PC-3 (cell line): ENCODE measurements at regions not wholly inside any gene's neighbourhood (a gene's known extent, or its start where the extent isn't known, plus 50 kb on each side); places are given as distances from the start of the nearest gene placed in this dataset.

ENCODE experiments used
- EZH2 ChIP-seq: fragments of 300-600 bp; sonication (generic); IDR thresholded peaks from one replicate; pipeline ENCODE4 v1.6.1; 2017; ENCODE audit warnings: antibody characterized with exemption, mild to moderate bottlenecking, low read length; ENCODE audit not compliant: unreplicated experiment
- TF ChIP-seq, protein P1 (sequence below): fragments of 300-600 bp; sonication (generic); conservative IDR thresholded peaks from 2 replicates; pipeline ENCODE4 v1.5.1; 2017; ENCODE audit warnings: antibody characterized with exemption, low read depth, mild to moderate bottlenecking, low read length

GRCh38 chr7:49433794-49434193 lies 339.6 kb upstream of the VWC2 start:
- TF ChIP-seq, protein P1, sequence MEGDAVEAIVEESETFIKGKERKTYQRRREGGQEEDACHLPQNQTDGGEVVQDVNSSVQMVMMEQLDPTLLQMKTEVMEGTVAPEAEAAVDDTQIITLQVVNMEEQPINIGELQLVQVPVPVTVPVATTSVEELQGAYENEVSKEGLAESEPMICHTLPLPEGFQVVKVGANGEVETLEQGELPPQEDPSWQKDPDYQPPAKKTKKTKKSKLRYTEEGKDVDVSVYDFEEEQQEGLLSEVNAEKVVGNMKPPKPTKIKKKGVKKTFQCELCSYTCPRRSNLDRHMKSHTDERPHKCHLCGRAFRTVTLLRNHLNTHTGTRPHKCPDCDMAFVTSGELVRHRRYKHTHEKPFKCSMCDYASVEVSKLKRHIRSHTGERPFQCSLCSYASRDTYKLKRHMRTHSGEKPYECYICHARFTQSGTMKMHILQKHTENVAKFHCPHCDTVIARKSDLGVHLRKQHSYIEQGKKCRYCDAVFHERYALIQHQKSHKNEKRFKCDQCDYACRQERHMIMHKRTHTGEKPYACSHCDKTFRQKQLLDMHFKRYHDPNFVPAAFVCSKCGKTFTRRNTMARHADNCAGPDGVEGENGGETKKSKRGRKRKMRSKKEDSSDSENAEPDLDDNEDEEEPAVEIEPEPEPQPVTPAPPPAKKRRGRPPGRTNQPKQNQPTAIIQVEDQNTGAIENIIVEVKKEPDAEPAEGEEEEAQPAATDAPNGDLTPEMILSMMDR, result no peak
- TF ChIP-seq EZH2, result no peak
